WTC11 (cell line): ENCODE measurements at regions not wholly inside any gene's neighbourhood (a gene's known extent, or its start where the extent isn't known, plus 50 kb on each side); places are given as distances from the start of the nearest gene placed in this dataset.

ENCODE experiments used
- ATAC-seq: fragments of 200-7000 bp; cut with Tn5 transposase; 2 replicates; pipeline ENCODE4 v1.10.0; 2021; ENCODE audit warnings: mild to moderate bottlenecking, moderate library complexity
- CTCF ChIA-PET: fragments of 300-600 bp; sonication (Branson Sonifier 250); formaldehyde crosslinking; loops from one replicate; lab custom pipeline; 2021; ENCODE audit warnings: antibody characterized with exemption; lab: Charles Lee
- POLR2A ChIA-PET: fragments of 350-600 bp; sonication (Branson Sonifier 250); formaldehyde crosslinking; loops from one replicate; lab custom pipeline; 2021; ENCODE audit warnings: antibody characterized with exemption; lab: Charles Lee
- DNase-seq: peaks from one replicate; pipeline ENCODE4 v3.0.0; 2021; ENCODE audit warnings: low spot score
- H3K27ac Mint-ChIP-seq: 2 replicates; pipeline ENCODE4 v1.8.0; 2021; ENCODE audit warnings: mixed read lengths
- H3K27me3 Mint-ChIP-seq: 2 replicates; pipeline ENCODE4 v1.8.0; 2021; ENCODE audit warnings: low read depth, mild to moderate bottlenecking, moderate library complexity, mixed read lengths
- H3K36me3 Mint-ChIP-seq: 2 replicates; pipeline ENCODE4 v1.8.0; 2021; ENCODE audit warnings: mixed read lengths
- H3K4me1 Mint-ChIP-seq: 2 replicates; pipeline ENCODE4 v1.8.0; 2022; ENCODE audit warnings: mixed read lengths
- H3K4me3 Mint-ChIP-seq: 2 replicates; pipeline ENCODE4 v1.8.0; 2021; ENCODE audit warnings: mild to moderate bottlenecking, moderate library complexity, mixed read lengths
- H3K9me3 Mint-ChIP-seq: 2 replicates; pipeline ENCODE4 v1.8.0; 2021; ENCODE audit warnings: mixed read lengths
- ATF1 ChIP-seq: sonication (generic); formaldehyde crosslinking; IDR thresholded peaks from 2 replicates; pipeline ENCODE4 v1.8.1; 2023; ENCODE audit warnings: mild to moderate bottlenecking, moderate library complexity, missing genetic modification reagents
- CREM ChIP-seq: sonication (generic); formaldehyde crosslinking; IDR thresholded peaks from 2 replicates; pipeline ENCODE4 v1.8.1; 2022; ENCODE audit warnings: mild to moderate bottlenecking, missing genetic modification reagents, moderate library complexity
- E2F1 ChIP-seq: sonication (generic); formaldehyde crosslinking; IDR thresholded peaks from 2 replicates; pipeline ENCODE4 v1.8.0; 2022; ENCODE audit warnings: mild to moderate bottlenecking, missing genetic modification reagents
- GABPB1 ChIP-seq: sonication (generic); formaldehyde crosslinking; IDR thresholded peaks from 2 replicates; pipeline ENCODE4 v1.8.1; 2023; ENCODE audit warnings: mild to moderate bottlenecking, missing genetic modification reagents
- GRHL2 ChIP-seq: fragments of 250-450 bp; sonication (Bioruptor Pico); IDR thresholded peaks from 2 replicates; pipeline ENCODE4 v1.8.0; 2022; ENCODE audit warnings: mild to moderate bottlenecking, moderate library complexity; ENCODE audit not compliant: insufficient replicate concordance, severe bottlenecking
- IRF2 ChIP-seq: sonication (generic); formaldehyde crosslinking; IDR thresholded peaks from 2 replicates; pipeline ENCODE4 v1.8.0; 2022; ENCODE audit warnings: low read depth, missing genetic modification reagents, borderline replicate concordance
- MYBL2 ChIP-seq: sonication (generic); formaldehyde crosslinking; IDR thresholded peaks from 2 replicates; pipeline ENCODE4 v1.8.1; 2023; ENCODE audit warnings: mild to moderate bottlenecking, moderate library complexity, missing genetic modification reagents
- NFYB ChIP-seq: sonication (generic); formaldehyde crosslinking; conservative IDR thresholded peaks from 2 replicates; pipeline ENCODE4 v1.8.0; 2022; ENCODE audit warnings: low read depth, missing genetic modification reagents
- NR1H2 ChIP-seq: sonication (generic); formaldehyde crosslinking; IDR thresholded peaks from 2 replicates; pipeline ENCODE4 v1.9.0; 2021; ENCODE audit warnings: mild to moderate bottlenecking, moderate library complexity, missing genetic modification reagents
- PRRX2 ChIP-seq: fragments of 250-450 bp; sonication (Bioruptor Pico); IDR thresholded peaks from 2 replicates; pipeline ENCODE4 v1.8.0; 2021; ENCODE audit warnings: mild to moderate bottlenecking
- SMAD4 ChIP-seq: sonication (generic); formaldehyde crosslinking; IDR thresholded peaks from 2 replicates; pipeline ENCODE4 v1.8.0; 2022; ENCODE audit warnings: mild to moderate bottlenecking, missing genetic modification reagents
- SOX15 ChIP-seq: fragments of 250-450 bp; sonication (Bioruptor Pico); IDR thresholded peaks from 2 replicates; pipeline ENCODE4 v1.9.0; 2021; ENCODE audit warnings: mild to moderate bottlenecking
- TP53 ChIP-seq: sonication (generic); formaldehyde crosslinking; IDR thresholded peaks from 2 replicates; pipeline ENCODE4 v1.8.1; 2023; ENCODE audit warnings: mild to moderate bottlenecking, missing genetic modification reagents
- ZBTB21 ChIP-seq: sonication (generic); formaldehyde crosslinking; IDR thresholded peaks from 2 replicates; pipeline ENCODE4 v1.8.1; 2023; ENCODE audit warnings: mild to moderate bottlenecking, missing genetic modification reagents, borderline replicate concordance
- ZNF219 ChIP-seq: sonication (generic); formaldehyde crosslinking; IDR thresholded peaks from 2 replicates; pipeline ENCODE4 v1.8.0; 2023; ENCODE audit warnings: missing genetic modification reagents, mild to moderate bottlenecking, borderline replicate concordance
- ZNF416 ChIP-seq: fragments of 250-450 bp; sonication (Bioruptor Pico); IDR thresholded peaks from 2 replicates; pipeline ENCODE4 v1.9.0; 2021; ENCODE audit warnings: mild to moderate bottlenecking, inconsistent platforms
- ZNF423 ChIP-seq: fragments of 250-450 bp; sonication (Bioruptor Pico); IDR thresholded peaks from 2 replicates; pipeline ENCODE4 v2.1.2; 2022; ENCODE audit warnings: mild to moderate bottlenecking, moderate library complexity
- TF ChIP-seq, protein P1 (sequence below): fragments of 250-450 bp; sonication (Bioruptor Pico); IDR thresholded peaks from 2 replicates; pipeline ENCODE4 v1.9.0; 2021; ENCODE audit warnings: mild to moderate bottlenecking, borderline replicate concordance

DNA sequence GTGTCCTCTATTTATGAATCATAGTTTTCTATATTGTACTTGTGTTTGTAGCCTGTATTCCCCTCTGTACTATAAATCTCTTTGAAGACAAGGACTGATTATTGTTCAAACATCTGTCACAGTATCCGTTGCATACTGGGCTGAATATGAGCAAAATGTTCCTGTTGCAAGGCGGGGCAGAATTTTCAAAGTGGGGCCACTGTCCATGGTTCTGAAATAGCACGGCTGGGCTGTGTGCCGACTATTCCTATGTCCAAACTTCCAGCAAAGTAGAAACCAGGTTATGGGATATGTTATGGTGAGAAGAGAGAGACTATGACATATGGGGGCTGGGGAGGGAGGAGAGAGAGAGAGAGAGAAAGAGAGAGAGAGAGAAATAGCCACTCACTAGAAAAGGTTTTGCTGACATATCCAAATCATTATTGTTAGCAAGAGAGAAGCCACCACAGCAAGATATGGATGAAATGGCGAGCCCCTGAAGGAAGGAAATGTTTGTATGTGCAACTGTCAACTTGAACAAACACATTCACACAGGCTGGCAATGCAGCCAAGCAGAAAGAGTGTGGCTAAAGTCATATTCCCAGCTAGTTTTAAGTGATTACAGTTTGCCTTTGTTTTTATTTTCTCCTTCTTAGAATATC, 107.0 kb upstream of the GPR12 start:
- POLR2A ChIA-PET = no interaction called here
- Mint-ChIP-seq H3K36me3 (no peaks in the 10 kb centered on the region), H3K4me1 (peaks cover 8% of the 10 kb centered on the region), H3K27ac (no peak overlapping the region), H3K4me3 (no peak overlapping the region), H3K9me3 (no peaks in the 10 kb centered on the region), H3K27me3 (no peaks in the 10 kb centered on the region; the same call in 1 of the 2 replicates)
- TF ChIP-seq ZNF416 (CRISPR knock-in tag) = no peak
- no peak for TF ChIP-seq MYBL2 (CRISPR knock-in tag)
- TF ChIP-seq ZNF423 (CRISPR knock-in tag) = no peak
- TF ChIP-seq SOX15 (CRISPR knock-in tag) = no peak
- CTCF ChIA-PET = no interaction called here
- peak; percentile 36 for DNase-seq
- no peak for ATAC-seq

GRCh38 chr13:26864576-26864975, 104.0 kb upstream of the GPR12 start:
- H3K27ac Mint-ChIP-seq = no peak overlapping the region
- POLR2A ChIA-PET = no interaction called here
- ATAC-seq (no peak), DNase-seq (no peak)
- H3K27me3 Mint-ChIP-seq = no peaks in the 10 kb centered on the region; the same call in 1 of the 2 replicates
- no peaks in the 10 kb centered on the region for H3K4me1 Mint-ChIP-seq
- CTCF ChIA-PET = interaction anchor here (0.9 to 3.3 kb wide), 2 partner anchors 8 to 166 kb away, joined by 3 to 18 read pairs; no protein-coding TSS in a partner anchor
- peaks cover 6% of the 10 kb centered on the region for H3K9me3 Mint-ChIP-seq
- H3K4me3 Mint-ChIP-seq = no peak overlapping the region
- TF ChIP-seq ZBTB21 (CRISPR knock-in tag) (no peak), PRRX2 (CRISPR knock-in tag) (no peak), IRF2 (CRISPR knock-in tag) (no peak), SMAD4 (CRISPR knock-in tag) (no peak), NFYB (CRISPR knock-in tag) (no peak), CREM (CRISPR knock-in tag) (no peak)
- TF ChIP-seq, protein P1, sequence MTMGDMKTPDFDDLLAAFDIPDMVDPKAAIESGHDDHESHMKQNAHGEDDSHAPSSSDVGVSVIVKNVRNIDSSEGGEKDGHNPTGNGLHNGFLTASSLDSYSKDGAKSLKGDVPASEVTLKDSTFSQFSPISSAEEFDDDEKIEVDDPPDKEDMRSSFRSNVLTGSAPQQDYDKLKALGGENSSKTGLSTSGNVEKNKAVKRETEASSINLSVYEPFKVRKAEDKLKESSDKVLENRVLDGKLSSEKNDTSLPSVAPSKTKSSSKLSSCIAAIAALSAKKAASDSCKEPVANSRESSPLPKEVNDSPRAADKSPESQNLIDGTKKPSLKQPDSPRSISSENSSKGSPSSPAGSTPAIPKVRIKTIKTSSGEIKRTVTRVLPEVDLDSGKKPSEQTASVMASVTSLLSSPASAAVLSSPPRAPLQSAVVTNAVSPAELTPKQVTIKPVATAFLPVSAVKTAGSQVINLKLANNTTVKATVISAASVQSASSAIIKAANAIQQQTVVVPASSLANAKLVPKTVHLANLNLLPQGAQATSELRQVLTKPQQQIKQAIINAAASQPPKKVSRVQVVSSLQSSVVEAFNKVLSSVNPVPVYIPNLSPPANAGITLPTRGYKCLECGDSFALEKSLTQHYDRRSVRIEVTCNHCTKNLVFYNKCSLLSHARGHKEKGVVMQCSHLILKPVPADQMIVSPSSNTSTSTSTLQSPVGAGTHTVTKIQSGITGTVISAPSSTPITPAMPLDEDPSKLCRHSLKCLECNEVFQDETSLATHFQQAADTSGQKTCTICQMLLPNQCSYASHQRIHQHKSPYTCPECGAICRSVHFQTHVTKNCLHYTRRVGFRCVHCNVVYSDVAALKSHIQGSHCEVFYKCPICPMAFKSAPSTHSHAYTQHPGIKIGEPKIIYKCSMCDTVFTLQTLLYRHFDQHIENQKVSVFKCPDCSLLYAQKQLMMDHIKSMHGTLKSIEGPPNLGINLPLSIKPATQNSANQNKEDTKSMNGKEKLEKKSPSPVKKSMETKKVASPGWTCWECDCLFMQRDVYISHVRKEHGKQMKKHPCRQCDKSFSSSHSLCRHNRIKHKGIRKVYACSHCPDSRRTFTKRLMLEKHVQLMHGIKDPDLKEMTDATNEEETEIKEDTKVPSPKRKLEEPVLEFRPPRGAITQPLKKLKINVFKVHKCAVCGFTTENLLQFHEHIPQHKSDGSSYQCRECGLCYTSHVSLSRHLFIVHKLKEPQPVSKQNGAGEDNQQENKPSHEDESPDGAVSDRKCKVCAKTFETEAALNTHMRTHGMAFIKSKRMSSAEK = no peak
- H3K36me3 Mint-ChIP-seq = no peaks in the 10 kb centered on the region

DNA sequence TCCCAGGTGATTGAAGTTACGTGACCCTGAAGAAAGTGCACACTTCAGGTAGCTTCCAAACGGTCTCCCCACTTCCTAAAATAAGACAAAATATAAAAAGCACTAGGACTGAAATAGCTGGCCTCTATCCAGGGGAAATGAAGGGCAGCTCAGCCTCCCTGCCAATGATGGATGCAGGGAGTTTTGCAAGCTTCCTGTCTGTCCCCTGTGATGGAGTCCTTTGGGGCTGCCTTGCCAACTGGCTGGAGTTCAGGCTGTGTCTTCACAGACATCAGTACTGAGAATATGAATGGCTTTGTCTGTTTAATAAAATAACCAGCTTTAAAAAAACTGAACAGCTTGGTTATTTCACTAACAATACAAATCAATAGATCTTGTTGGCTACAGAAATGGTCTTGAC, 101.4 kb upstream of the GPR12 start:
- POLR2A ChIA-PET = interaction anchor here (0.8 kb wide), 1 partner anchor 11 kb away, joined by 3 read pairs; no protein-coding TSS in a partner anchor
- Mint-ChIP-seq H3K27ac (no peak overlapping the region), H3K36me3 (no peaks in the 10 kb centered on the region)
- TF ChIP-seq NR1H2 (no peak), ZNF219 (CRISPR knock-in tag) (no peak), TP53 (CRISPR knock-in tag) (no peak), GABPB1 (no peak), GRHL2 (CRISPR knock-in tag) (no peak), E2F1 (CRISPR knock-in tag) (no peak), ATF1 (CRISPR knock-in tag) (no peak)
- TF ChIP-seq, all 79 proteins: peak for 0
- CTCF ChIA-PET = interaction anchor here (1.2 to 3.3 kb wide), 2 partner anchors 11 to 164 kb away, joined by 3 to 18 read pairs; no protein-coding TSS in a partner anchor
- H3K4me1 Mint-ChIP-seq = no peaks in the 10 kb centered on the region
- no peaks in the 10 kb centered on the region; the same call in 1 of the 2 replicates for H3K27me3 Mint-ChIP-seq
- peaks cover 6% of the 10 kb centered on the region for H3K9me3 Mint-ChIP-seq
- no peak for ATAC-seq
- H3K4me3 Mint-ChIP-seq = no peak overlapping the region
- DNase-seq = no peak
